ENCODE measurements at regions not wholly inside any gene's neighbourhood (a gene's known extent, or its start where the extent isn't known, plus 50 kb on each side); places are given as distances from the start of the nearest gene placed in this dataset.

DNA sequence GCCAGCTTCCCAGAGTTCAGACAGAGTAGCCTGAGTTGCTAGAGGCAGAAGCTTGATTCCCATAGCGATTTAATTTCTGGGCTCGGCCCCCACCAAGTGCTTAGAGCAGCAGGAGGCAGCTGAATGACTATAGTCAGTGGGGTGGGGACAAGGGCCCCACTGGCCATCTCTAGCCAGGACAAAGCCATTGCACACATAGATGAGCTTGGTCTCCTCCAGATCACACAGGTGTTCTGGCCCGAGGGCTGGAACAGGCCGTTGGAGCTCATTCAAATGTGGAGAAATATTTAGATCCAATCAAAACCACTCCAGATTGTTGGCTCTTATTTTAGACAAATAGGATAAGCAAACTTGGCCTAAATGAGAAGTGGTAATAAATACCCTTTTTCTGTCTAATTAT, 287.3 kb upstream of the NCKAP5 start:
- TF ChIP-seq, protein P1, sequence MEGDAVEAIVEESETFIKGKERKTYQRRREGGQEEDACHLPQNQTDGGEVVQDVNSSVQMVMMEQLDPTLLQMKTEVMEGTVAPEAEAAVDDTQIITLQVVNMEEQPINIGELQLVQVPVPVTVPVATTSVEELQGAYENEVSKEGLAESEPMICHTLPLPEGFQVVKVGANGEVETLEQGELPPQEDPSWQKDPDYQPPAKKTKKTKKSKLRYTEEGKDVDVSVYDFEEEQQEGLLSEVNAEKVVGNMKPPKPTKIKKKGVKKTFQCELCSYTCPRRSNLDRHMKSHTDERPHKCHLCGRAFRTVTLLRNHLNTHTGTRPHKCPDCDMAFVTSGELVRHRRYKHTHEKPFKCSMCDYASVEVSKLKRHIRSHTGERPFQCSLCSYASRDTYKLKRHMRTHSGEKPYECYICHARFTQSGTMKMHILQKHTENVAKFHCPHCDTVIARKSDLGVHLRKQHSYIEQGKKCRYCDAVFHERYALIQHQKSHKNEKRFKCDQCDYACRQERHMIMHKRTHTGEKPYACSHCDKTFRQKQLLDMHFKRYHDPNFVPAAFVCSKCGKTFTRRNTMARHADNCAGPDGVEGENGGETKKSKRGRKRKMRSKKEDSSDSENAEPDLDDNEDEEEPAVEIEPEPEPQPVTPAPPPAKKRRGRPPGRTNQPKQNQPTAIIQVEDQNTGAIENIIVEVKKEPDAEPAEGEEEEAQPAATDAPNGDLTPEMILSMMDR (IDR thresholded peaks at IDR 0.05) = no peak
- no peak for TF ChIP-seq POLR2A (IDR thresholded peaks at IDR 0.05)
